Activated CD4-positive, alpha-beta T cell treated with anti-CD3 and anti-CD28 coated beads, Interleukin-2, Interleukin-4, amounts not matched to agents 100 ng/mL and 50 ng/mL, durations not matched to agents 16 hours and 8 hours (primary cell): ENCODE measurements at regions not wholly inside any gene's neighbourhood (a gene's known extent, or its start where the extent isn't known, plus 50 kb on each side); places are given as distances from the start of the nearest gene placed in this dataset.
"Not testable (repeated sequence)": the region's sequence is repeated elsewhere in the genome, so short reads cannot be mapped to it uniquely, and the experiment has no call there.

Experiments
- DNase-seq: peaks from one replicate; pipeline ENCODE4 v3.0.0-alpha.2; 2020; ENCODE audit warnings: low spot score

DNA sequence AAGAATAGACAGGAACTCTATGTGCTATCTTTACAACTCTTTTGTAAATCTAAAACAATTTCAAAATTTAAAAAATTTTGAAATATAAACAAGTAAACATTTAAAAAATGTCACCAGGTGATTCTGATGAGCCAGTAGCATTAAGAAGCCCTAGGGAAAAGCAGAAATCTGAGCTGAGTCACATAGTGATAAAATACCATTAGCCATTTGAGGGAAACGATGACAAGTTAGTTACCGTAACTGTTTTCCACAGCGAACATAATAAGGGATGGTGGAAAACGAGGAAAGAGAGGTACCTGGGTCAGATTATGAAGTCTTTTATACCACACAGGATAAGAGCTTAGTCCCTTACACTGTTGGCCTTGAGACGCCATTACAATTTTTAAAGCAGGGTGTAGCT lies 55.5 kb downstream of the PRR15 start:
- no peak for DNase-seq

GRCh38 chr7:29619848-29620555 lies 56.4 kb downstream of the PRR15 start:
- no peak for DNase-seq

DNA sequence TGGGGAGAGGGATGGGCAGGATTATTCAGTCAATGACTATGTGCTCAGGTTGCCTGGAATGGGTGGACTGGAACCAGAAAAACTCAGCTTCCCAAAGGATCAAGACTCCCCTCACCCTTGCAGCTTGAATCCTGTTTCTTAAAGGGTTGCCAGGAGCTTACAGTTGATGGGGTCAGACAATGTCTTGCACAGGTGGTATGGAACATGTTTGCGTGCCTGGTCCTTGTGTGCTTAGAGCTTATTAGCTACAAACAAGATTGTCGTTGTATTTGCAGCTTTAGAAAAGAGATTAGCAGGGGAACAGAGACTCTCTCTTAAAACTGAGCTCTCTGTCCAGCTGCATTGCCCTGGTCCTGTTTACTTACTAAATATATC lies 56.9 kb downstream of the PRR15 start:
- no peak for DNase-seq

GRCh38 chr7:29622335-29623265 lies 59.0 kb downstream of the PRR15 start:
- no peak for DNase-seq

DNA sequence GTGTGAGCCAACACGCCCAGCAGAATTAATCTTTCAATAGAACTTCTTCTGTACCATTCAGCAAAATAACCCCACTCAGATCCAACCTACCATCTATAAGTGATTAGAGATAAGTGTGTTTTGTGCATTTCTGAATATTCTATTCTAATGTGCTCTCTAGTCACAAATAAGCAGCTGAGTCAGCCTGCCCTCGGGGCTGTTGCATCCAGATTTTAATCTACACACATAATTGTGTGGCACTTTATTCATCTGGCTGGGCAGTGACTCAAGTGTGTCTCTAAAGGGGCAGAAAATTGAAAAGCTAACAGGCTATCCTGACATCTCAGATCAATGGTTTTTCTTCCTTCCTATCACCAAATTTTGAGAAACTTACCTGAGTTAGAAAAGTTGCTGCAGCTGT lies 60.3 kb downstream of the PRR15 start:
- DNase-seq = no peak

- DNase-seq = no peak
Measured at GRCh38 chr7:29626730-29627129, 63.1 kb downstream of the PRR15 start.

GRCh38 chr7:29627631-29628030 lies 64.0 kb downstream of the PRR15 start:
- DNase-seq = no peak

GRCh38 chr7:29629507-29629906 lies 65.9 kb downstream of the PRR15 start:
- no peak for DNase-seq

DNA sequence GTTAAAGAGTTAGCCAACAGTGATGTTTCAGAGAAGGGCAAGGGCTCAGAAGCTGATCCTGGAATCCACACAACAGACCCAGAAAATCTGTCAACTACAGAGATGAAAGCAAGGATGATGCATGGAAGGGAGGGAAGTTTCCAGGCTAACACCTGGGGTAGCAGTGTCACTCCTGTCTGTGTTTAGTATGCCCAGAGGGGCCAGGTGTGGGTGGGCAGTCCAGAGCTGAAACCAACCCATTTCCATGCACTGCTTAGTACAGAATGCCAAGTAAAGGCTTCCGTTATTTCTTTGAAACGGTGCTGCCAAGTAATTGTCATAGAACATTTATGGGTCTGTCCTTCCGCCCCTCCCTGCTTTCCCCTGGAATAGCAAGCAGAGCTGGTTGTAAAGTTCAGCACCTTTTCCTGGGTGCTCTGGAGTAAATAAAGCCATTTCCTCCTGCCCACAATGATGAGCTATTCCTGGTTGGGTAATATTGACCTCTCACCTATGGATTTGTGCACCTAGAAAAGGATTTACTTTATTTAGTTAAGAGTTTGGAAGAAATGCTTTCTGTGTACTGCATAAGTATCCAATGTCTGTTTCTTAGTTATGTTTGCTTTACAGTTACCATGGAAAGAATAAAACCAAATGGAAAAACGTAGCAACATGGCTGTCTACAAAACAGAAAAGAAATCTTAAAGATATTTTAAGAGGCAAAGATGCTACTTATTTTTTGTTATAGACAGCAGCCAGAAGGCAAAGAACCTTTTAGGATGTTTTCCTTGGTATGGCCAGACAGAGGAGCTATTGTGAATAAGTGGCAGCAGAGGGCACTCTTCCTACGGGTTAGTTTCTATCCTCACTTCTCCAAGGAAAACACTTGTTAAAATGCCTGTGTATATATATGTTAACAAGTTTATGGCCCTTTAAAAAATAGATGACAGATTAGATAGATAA lies 71.7 kb downstream of the PRR15 start:
- DNase-seq = peak; percentile 3

DNA sequence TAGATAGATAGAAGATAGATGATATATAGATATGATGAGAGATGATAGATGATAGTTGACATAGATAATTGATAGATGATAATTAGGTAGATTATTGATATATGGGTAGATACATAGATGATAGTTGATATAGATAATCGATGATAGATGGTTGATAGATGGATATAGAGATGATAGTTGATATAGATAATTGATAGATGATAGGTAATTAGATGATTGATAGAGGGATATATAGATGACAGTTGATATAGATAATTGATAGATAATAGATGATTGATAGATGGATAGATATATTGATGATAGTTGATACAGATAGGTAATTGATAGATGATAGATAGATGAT lies 72.3 kb downstream of the PRR15 start:
- no peak for DNase-seq

DNA sequence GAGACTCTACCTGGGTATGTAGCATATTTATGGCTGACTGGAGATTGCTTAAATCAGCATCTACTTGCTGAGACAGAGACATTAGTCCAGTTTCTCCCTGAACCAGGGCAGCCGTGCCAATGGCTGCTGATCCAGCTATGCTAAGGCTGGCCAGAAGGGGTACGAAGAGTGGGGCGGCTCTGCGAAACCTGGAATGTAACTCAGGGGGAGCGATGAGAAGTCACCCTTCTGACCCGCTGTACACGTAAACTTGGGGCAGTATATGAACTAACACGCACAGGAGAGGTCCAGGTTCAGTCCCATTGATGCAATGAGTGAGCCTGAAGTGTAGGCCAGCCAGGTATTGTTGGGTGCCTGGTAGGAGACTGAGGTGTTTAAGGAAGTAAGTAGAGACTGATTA lies 73.7 kb downstream of the PRR15 start:
- no peak for DNase-seq

GRCh38 chr7:29638841-29639240 lies 75.2 kb downstream of the PRR15 start:
- DNase-seq = not testable (repeated sequence)

DNA sequence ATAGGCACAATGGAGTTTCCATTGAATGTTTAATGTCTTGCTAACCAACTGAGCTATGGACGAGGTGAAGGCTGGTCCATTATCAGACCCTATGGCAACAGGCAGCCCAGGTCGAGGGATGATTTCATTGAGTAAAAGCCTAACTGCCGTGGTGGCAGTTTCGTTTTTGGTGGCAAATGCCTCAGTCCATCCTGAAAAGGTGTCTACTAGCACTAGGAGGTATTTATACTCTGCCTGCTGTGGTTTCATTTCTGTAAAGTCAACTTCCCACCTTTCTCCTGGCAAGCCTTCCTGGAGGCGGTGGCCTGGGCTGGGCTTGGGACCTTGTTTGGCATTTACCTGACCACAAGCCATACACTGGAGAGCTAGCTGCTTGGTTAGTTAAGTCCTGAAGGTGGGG lies 75.8 kb downstream of the PRR15 start:
- DNase-seq = no peak

- DNase-seq = no peak
Measured at GRCh38 chr7:29639886-29640595, 76.4 kb downstream of the PRR15 start.

- DNase-seq = no peak
Measured at GRCh38 chr7:29641651-29642050, 78.0 kb downstream of the PRR15 start.

GRCh38 chr7:29642494-29643155 lies 79.0 kb downstream of the PRR15 start:
- no peak for DNase-seq

DNA sequence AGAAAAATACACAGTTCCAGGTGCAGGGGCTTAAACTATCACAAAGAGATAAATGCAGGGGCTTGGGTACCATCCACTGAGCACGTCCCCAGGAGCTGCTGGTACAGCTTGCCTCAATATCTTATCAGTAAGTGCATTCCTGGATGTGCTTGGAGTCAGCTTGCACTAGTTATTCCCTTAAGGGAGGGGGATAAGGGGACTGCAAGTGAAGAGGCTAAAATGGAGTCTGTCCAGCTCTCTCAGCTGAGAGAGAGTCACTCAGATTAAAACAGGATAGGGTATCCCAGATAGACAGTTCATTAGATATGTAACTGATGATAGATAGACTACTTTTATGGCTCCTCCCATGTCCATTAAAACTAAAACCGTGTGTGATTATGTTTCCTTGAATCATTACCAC lies 82.5 kb downstream of the PRR15 start:
- not testable (repeated sequence) for DNase-seq

DNA sequence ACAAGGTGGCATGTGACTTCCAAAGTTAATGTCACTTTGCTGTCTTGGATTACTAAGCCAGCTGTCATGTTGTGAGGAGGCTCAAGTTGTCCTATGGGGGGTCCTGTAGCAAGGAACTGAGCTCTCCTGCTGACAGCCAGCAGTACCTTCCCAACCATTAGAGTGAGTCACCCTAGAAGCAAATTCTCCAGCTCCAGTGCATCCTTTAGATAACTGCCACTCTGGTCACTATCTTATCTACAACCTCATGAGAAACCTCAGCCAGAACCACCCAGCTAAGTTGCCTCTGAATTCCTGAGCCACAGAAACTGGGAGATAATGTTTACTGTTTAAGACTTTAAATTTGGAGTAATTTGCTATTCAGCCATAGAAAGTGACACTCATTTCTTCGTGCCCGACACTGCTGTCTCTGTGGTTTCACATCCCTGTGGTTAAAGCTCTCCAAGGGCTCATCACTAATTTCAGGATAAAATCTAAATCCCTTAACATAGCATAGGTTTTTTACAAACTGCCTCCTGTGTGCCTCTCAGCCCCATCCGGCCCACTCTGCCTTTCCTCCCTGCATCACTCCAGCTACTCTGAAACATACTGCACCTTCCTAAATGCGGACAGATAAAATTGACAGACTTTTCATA lies 83.5 kb downstream of the PRR15 start:
- no peak for DNase-seq

DNA sequence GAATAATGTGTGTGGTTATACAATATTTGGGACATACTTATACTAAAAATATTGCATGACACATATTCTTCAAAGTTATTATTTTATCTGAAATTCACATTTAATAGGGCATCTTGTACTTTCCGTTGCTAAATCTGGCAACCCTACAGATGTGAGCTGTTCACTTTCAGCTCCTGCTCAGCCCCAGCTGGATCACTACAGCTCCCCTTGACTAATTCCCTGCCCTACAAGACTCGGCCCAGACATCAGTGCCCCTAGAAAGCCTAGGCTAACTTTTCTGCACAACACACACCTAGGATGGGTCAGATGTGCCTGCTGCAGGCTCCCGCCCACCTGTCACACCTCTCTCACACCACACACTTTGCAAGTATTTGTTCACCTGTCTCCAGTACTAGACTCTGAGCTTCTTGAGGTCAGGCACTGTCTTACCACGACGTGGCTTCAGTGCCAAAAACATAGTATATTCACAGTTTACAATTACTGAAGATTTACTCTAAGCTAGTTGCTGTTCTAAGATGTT lies 84.1 kb downstream of the PRR15 start:
- not testable (repeated sequence) for DNase-seq

GRCh38 chr7:29649028-29649716 lies 85.5 kb downstream of the PRR15 start:
- no peak for DNase-seq
